ENCODE measurements at regions not wholly inside any gene's neighbourhood (a gene's known extent, or its start where the extent isn't known, plus 50 kb on each side); places are given as distances from the start of the nearest gene placed in this dataset.

- DNase-seq, result no peak
These were observed 268.9 kb upstream of the ATP2B1 start for GRCh38 chr12:89977405-89978085.

- no peak for DNase-seq
These were observed 268.2 kb upstream of the ATP2B1 start for GRCh38 chr12:89976866-89977265.

GRCh38 chr12:89975574-89975973, 266.9 kb upstream of the ATP2B1 start:
- no peak for DNase-seq

GRCh38 chr12:89971880-89972279, 263.2 kb upstream of the ATP2B1 start:
- DNase-seq, result peak; percentile 27

DNA sequence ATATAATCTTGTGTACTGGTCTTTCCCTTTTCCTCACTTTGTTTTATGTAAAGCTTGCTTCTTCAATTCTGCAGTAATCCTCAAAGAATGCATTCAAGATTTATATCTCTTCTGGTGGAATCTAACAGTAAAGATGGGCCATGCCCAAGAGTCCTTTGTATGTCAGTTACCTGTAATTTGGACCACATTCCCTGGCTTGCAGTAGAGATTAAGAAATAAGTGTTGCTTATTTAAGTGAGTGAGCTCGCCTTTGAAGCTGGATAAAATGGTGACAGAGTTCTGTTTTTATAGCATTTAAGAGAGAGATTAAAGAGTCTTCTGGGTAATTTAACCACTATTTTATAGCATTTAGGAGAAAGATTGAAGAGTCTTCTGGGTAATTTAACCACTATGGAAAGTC, 262.1 kb upstream of the ATP2B1 start:
- DNase-seq, result no peak

DNA sequence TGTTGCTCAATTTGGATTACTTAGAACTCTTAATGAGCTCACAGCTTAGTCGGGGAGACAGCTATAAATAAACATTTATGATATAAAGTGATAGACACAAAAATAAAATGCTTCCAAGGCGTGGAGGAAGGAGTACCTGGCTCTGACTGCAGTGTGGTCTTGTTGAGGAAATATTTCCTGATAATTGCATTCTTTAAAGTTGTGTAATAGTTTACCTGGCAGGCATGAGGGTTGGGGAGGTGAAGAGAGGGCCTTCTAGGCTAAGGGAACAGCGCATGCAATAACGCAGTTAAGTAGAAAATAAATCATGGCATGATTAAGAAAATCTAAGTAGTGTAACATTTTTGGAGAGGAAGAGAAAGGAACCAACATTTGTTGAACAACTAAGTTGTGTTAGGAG, 260.5 kb upstream of the ATP2B1 start:
- no peak for DNase-seq

- DNase-seq, result no peak
These were observed 259.6 kb upstream of the ATP2B1 start for GRCh38 chr12:89968151-89968700.

DNA sequence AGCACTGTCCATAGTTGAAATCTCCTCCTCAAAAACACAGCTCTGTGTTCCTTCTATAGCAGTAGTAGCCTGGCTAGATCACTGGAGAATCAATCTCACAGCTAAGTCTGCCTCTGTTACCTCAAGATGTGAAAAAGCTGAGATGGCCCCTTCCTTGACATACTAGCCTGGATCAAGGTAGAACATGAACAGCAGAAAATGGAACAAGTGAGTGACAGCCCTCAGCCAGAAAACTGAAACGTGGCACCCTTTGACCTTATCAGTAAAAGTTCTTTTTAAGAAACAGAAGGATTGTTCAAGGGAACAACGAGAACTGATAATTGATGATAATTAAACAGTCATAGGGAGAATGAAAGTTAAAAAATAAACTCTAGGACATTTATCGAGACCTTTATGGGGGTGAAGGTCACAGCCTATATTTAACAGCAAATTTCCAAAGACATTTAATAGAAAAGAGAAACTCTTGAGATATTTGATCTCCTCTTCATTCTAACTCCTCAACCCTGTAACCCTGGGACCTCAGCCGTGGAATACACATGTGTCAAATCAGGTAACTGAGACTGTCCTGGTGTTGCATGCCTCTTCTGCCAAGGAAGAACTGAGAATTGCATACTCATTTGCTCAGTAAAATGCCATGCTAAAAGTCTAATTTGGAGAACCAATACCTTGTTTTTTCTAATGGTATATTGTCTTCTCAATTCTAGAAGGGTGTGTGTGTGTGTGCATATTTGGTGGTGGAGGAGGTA, 258.0 kb upstream of the ATP2B1 start:
- DNase-seq, result no peak

DNA sequence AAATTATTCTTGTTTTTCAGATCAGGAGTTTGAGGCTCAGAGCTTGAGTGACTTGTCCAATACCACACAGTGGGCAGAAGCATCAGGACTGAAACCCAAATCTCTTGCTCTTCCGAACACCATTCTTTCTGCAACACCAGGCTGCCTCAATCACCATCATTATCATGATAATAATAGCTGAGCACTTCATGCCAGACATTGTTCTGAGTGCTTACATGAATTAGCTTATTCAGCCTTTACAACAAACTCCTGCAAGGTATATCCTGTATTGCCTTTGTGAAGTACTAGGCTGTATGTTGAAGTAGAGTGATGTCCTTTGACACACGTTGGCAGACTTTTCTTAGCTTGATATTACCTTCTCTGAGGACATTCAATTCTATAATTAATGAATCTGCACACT, 257.4 kb upstream of the ATP2B1 start:
- no peak for DNase-seq

- DNase-seq, result no peak
These were observed 254.0 kb upstream of the ATP2B1 start for GRCh38 chr12:89962648-89963047.

GRCh38 chr12:89960607-89961394, 252.2 kb upstream of the ATP2B1 start:
- DNase-seq, result no peak

DNA sequence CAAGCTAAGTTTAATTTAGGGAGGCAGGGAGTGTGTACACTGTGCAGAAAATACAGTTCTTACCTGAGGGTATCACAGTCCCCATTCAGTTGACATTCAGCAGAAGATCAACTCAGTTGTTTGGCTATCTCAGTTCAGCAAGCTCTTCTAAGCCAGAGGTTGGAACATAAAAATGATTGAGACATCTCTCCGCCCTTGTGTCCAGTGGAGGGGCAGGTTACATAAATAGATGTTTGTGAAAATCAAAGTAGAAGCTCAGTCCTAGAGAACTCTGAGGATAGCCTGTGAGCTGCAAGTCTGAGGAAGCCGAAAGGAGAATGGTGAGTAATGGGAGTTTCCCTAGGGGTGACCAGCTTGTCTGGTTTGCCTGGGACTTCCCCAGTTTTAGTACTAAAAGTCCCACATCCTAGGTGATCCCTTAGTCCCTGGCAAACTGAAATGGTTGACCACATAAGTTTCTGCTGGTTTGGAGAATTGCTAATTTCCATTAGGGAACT, 251.4 kb upstream of the ATP2B1 start:
- DNase-seq, result no peak

GRCh38 chr12:89959179-89959578, 250.5 kb upstream of the ATP2B1 start:
- DNase-seq, result no peak

DNA sequence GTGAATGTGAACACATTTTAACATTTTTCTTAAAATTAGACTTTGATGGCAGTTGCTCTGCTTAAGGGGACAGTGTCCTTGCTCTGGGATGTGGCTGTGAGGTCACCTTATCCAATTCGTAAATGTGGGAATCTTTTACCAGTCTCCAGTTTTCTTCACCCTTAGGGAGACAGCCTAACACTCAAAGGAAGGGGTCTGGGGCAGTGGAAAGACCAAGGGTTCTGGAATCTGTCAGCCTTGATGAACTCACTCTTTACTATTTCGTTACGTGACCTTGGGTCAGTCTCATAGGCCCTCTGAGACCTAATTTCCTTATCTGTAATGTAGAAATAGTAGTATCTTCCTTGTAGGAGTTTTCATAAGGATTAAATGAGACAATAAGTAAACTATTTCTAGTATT, 245.6 kb upstream of the ATP2B1 start:
- no peak for DNase-seq

GRCh38 chr12:89951694-89952060, 243.0 kb upstream of the ATP2B1 start:
- DNase-seq, result no peak

DNA sequence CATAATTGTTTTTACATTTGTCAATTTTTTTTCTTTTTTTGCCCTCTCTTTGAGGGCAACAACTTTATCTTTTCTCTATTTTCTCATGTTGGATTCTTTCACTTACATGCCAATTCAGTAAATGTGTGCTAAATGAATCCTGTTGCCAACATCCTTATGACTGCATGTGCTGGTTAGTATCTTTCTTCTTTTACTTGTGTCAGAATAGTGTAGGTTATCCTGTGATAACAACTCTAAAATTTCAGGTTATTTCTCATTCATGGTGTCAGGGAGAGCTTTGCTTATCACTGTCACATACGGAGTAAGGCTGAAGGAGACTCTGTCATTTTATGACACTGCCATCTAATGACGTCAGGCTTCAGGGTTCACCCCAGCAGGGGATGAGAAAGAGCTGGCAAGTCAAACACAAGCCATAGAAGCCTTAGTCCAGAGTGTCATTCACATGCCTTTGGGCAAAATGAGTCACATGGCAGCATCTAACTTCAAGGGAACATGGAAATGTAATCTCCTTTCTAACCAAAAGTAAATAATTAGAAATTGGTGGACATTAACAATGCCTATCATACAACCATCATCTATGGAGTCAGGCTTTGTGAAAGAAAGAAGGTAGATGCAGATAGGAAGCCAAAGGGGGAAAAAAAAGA, 242.5 kb upstream of the ATP2B1 start:
- no peak for DNase-seq

- no peak for DNase-seq
These were observed 241.8 kb upstream of the ATP2B1 start for GRCh38 chr12:89950421-89950820.

DNA sequence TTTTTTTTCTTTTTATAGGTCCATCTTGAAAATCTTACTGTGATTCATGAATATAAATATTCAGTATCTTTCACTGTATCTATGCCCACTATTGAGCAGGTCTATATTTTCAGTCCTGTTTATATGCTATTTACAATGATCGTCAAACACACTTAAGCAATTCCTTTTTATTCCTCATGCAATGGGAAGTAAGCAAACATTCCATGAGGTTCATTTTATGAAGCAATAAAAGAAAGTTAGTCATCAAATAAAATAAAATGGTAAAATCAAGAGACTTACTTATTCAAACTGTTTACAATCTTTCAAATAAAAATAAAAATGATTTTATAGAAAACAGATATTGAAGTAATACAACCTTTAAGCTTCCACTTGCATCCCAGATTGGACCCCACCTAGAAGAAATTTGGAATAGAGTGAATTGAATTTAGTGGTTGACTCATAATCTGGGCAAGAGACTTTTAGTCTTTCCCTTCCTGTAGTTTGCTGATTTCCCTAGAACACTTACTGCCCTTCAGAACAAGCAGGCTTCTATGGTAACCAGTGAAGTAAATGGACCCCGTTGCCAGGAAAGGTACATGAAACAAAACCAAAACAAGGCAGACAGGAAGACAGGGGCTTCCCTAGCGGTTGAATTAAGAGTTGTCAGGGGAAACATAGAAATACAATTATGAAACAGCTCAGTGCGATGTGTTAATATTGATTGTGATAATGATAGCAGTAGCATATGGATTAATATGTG, 241.0 kb upstream of the ATP2B1 start:
- peak; percentile 30 for DNase-seq

DNA sequence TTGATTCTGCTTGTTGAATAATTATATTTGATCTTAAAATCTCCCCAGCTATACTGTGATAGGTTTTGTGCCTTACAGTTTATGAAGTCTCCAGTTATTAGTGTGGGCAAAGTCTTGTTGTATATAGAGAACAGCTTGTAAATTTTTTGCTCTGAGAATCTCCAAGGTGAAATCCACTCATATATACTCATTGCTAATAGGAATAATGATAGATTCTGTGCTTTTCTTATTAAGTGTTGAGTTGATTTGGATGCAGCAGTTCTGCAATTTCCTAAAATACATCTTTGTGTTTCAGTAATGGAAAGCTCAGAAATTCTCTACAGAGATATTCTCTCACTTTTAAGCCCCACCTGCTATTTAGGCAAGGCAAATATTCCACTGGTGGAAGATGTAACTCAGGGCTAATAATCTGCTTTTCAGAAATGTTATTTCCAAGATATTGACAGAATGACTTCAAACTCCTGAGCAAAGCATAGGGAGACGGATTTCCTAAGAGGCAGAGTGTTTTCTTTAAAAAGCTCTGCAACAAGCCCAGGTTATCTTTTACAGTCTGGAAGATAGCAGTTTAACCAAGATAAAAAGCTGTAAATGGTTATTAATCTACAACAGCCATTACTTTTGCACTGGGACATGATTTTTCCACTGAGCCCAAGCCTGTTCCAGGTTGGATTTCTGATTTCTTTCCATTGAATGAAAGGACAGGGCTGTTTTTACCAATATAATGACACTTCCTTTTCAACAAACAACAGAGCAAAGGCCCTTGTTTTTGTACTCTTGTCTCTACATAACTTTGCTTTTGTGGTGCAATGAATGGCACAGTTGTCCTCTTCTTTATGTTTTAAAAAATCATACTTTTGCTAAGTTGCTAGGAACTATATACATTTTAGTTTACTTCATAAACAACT, 239.9 kb upstream of the ATP2B1 start:
- no peak for DNase-seq

DNA sequence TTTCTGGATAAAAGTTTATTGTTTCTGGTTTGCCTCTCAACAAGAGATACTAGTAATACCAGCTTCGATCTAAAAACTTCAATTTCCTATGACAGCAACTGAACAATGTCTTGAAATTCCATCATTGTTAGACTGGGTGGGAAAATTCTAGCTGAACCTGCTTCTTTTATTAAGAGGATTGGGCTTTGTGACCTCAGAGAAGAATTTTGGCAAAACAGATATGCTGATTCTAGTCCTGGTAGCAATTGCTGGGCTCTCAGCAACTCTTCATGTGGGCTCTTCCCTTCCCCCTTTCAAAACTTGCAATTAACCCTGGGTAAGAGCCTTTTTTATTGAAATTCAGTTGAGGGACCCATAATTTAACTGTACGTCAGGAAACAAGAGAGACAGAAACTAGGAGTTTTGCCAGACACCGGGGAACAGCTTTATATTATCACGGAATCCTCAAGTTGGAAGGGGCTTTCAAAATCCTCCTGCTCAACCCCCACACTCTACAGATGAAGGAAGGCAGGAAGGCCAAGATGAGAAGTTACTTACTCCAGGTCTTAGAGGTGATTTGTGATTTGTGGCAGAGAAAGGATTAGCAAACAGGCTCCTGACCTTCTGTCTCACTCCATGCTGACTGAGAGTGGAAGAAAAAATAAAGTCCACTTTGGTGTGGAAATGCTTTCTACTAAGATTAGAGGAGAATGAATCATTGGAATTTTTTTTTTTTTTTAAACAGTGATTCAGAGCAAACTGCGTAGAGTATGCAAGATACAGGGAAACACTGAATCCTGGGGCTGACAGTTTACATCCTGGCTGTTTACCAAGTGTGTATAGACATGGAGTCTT, 239.0 kb upstream of the ATP2B1 start:
- DNase-seq, result no peak

Measured in NCI-H2029 (cell line).